H1 (cell line): ENCODE measurements at regions not wholly inside any gene's neighbourhood (a gene's known extent, or its start where the extent isn't known, plus 50 kb on each side); places are given as distances from the start of the nearest gene placed in this dataset.

Experiments
- CTCF ChIA-PET: fragments of 300-600 bp; sonication (Branson Sonifier 250); formaldehyde crosslinking; loops from one replicate; lab custom pipeline; 2021; ENCODE audit not compliant: partially characterized antibody; lab: Charles Lee
- POLR2A ChIA-PET: fragments of 300-600 bp; sonication (Branson Sonifier 250); formaldehyde crosslinking; loops from one replicate; lab custom pipeline; 2021; ENCODE audit warnings: inconsistent platforms; ENCODE audit not compliant: partially characterized antibody; lab: Charles Lee
- DNase-seq, 2 experiments: peaks; one replicate each; pipeline versions ENCODE4 v3.0.0 to v3.0.0-alpha.2; 2010 to 2022; ENCODE audit warnings: low spot score in 2 of 2, low read depth in 1 of 2, mixed read lengths in 1 of 2
- FAIRE-seq: peaks from 2 replicates; lab custom pipeline; 2011; peaks lifted over from hg19 to GRCh38; lab: Jason Lieb, UNC
- H2AFZ ChIP-seq: 2 replicates; pipeline ENCODE4 v1.8.1; 2012; ENCODE audit warnings: low read length, inconsistent platforms
- H2AK5ac ChIP-seq: 2 replicates; pipeline ENCODE4 v1.6.1; 2013; ENCODE audit warnings: low read depth, low read length
- H2BK120ac ChIP-seq: replicated peaks from 2 replicates; pipeline ENCODE3; 2013; ENCODE audit warnings: low read depth, low read length, inconsistent platforms
- H2BK12ac ChIP-seq: 2 replicates; pipeline ENCODE4 v1.6.1; 2013; ENCODE audit warnings: low read depth, low read length
- H2BK15ac ChIP-seq: 2 replicates; pipeline ENCODE4 v1.6.1; 2013; ENCODE audit warnings: low read length
- H2BK20ac ChIP-seq: 2 replicates; pipeline ENCODE4 v1.6.1; 2013; ENCODE audit warnings: low read length
- H2BK5ac ChIP-seq: 2 replicates; pipeline ENCODE4 v1.6.1; 2013; ENCODE audit warnings: low read depth, low read length
- H3K14ac ChIP-seq: 2 replicates; pipeline ENCODE4 v1.6.1; 2013; ENCODE audit warnings: inconsistent platforms; ENCODE audit not compliant: insufficient read length
- H3K18ac ChIP-seq: 2 replicates; pipeline ENCODE4 v1.6.1; 2013; ENCODE audit warnings: low read length; ENCODE audit errors: extremely low read depth
- H3K23ac ChIP-seq: 2 replicates; pipeline ENCODE4 v1.6.1; 2013; ENCODE audit warnings: inconsistent platforms; ENCODE audit not compliant: insufficient read length
- H3K23me2 ChIP-seq: 2 replicates; pipeline ENCODE4 v1.6.1; 2013; ENCODE audit warnings: low read depth, low read length
- H3K27ac ChIP-seq: 2 replicates; pipeline ENCODE4 v1.6.1; 2011; ENCODE audit warnings: low read depth, low read length, inconsistent platforms
- H3K27me3 ChIP-seq, 4 experiments: replicated peaks in 1 of 4; 1 replicate in 1 of 4; 2 replicates in 3 of 4; pipeline versions ENCODE4 v1.6.1 to v1.8.1; 2011 to 2013; ENCODE audit warnings: low read length in 3 of 4, mild to moderate bottlenecking in 3 of 4, inconsistent platforms in 2 of 4, mixed read lengths in 2 of 4, moderate library complexity in 1 of 4; ENCODE audit not compliant: control insufficient read depth in 3 of 4, insufficient read depth in 3 of 4; ENCODE audit errors: extremely low read depth in 1 of 4
- H3K36me3 ChIP-seq, 4 experiments: 2 replicates each; pipeline versions ENCODE4 v1.6.1 to v1.8.1; 2011 to 2013; ENCODE audit warnings: mild to moderate bottlenecking in 4 of 4, low read length in 3 of 4, moderate library complexity in 2 of 4, control low read depth in 1 of 4, inconsistent platforms in 1 of 4; ENCODE audit not compliant: insufficient read depth in 4 of 4, control insufficient read depth in 2 of 4
- H3K4ac ChIP-seq: replicated peaks from 2 replicates; pipeline ENCODE3; 2013; ENCODE audit warnings: low read length, low read depth, mixed read lengths, inconsistent platforms; ENCODE audit not compliant: insufficient read length
- H3K4me1 ChIP-seq, 4 experiments: replicated peaks in 1 of 4; 1 replicate in 1 of 4; 2 replicates in 3 of 4; pipeline versions ENCODE4 v1.6.1 to v1.8.1; 2011 to 2013; ENCODE audit warnings: low read length in 3 of 4, inconsistent platforms in 2 of 4, mixed read lengths in 1 of 4; ENCODE audit not compliant: insufficient read depth in 4 of 4, control insufficient read depth in 3 of 4
- H3K4me2 ChIP-seq, 2 experiments: 2 replicates each; pipeline versions ENCODE4 v1.6.1 to v1.8.1; 2011 to 2013; ENCODE audit warnings: low read depth in 2 of 2, low read length in 2 of 2, control low read depth in 1 of 2, inconsistent platforms in 1 of 2, mild to moderate bottlenecking in 1 of 2; ENCODE audit not compliant: insufficient read depth in 1 of 2
- H3K4me3 ChIP-seq, 4 experiments: fragments of 200-600, 300-600 bp in 1 of 4; sonication (generic), shearing (Covaris generic), sonication (Bioruptor Twin) in 1 of 4; 2 replicates each; pipeline versions ENCODE4 v1.5.1 to v1.8.1; 2011 to 2016; ENCODE audit warnings: low read length in 4 of 4, low read depth in 3 of 4, control low read depth in 2 of 4, inconsistent platforms in 2 of 4, mild to moderate bottlenecking in 2 of 4, mixed read lengths in 1 of 4, moderate library complexity in 1 of 4; ENCODE audit not compliant: insufficient read depth in 2 of 4; ENCODE audit errors: extremely low read depth in 1 of 4
- H3K56ac ChIP-seq: replicated peaks from 2 replicates; pipeline ENCODE3; 2013; ENCODE audit warnings: low read depth, mild to moderate bottlenecking, mixed read lengths, low read length, inconsistent platforms; ENCODE audit not compliant: insufficient read length
- H3K79me1 ChIP-seq: 2 replicates; pipeline ENCODE4 v1.6.1; 2013; ENCODE audit warnings: low read depth, low read length, control low read depth
- H3K79me2 ChIP-seq, 2 experiments: 2 replicates each; pipeline versions ENCODE4 v1.6.1 to v1.8.1; 2012 to 2013; ENCODE audit warnings: low read length in 2 of 2, mild to moderate bottlenecking in 2 of 2, inconsistent platforms in 1 of 2; ENCODE audit not compliant: insufficient read depth in 2 of 2, control insufficient read depth in 1 of 2
- H3K9ac ChIP-seq, 4 experiments: replicated peaks in 1 of 4; 1 replicate in 1 of 4; 2 replicates in 3 of 4; pipeline versions ENCODE4 v1.6.1 to v1.8.1; 2011 to 2013; ENCODE audit warnings: low read depth in 3 of 4, low read length in 3 of 4, control low read depth in 2 of 4, mild to moderate bottlenecking in 2 of 4, moderate library complexity in 2 of 4, inconsistent platforms in 1 of 4; ENCODE audit errors: extremely low read depth in 1 of 4
- H3K9me3 ChIP-seq, 2 experiments: 2 replicates each; pipeline versions ENCODE4 v1.6.1 to v1.8.1; 2012 to 2013; ENCODE audit warnings: mild to moderate bottlenecking in 2 of 2, moderate library complexity in 2 of 2, control low read depth in 1 of 2, inconsistent platforms in 1 of 2, low read depth in 1 of 2, low read length in 1 of 2, mixed read lengths in 1 of 2; ENCODE audit not compliant: insufficient read depth in 2 of 2
- H4K20me1 ChIP-seq, 2 experiments: replicated peaks in 1 of 2; 2 replicates each; pipeline versions ENCODE3 to v1.8.1; 2011 to 2013; ENCODE audit warnings: inconsistent platforms in 2 of 2, low read length in 2 of 2, mild to moderate bottlenecking in 1 of 2; ENCODE audit not compliant: insufficient read depth in 2 of 2, control insufficient read depth in 1 of 2
- H4K5ac ChIP-seq: 2 replicates; pipeline ENCODE4 v1.6.1; 2013; ENCODE audit warnings: low read length, low read depth, mixed read lengths, inconsistent platforms; ENCODE audit not compliant: insufficient read length
- H4K8ac ChIP-seq: 2 replicates; pipeline ENCODE4 v1.8.0; 2013; ENCODE audit warnings: mild to moderate bottlenecking, moderate library complexity, low read length, inconsistent platforms; ENCODE audit not compliant: insufficient read depth; ENCODE audit errors: extremely low read depth
- H4K91ac ChIP-seq: replicated peaks from 2 replicates; pipeline ENCODE3; 2013; ENCODE audit warnings: low read length, mixed read lengths, inconsistent platforms; ENCODE audit not compliant: insufficient read length
- CBX5 ChIP-seq: fragments of 300-800, 300-1000 bp; sonication (generic); IDR thresholded peaks from 2 replicates; pipeline ENCODE4 v1.7.1; 2016; ENCODE audit warnings: antibody characterized with exemption, low read length, low read depth
- CREB1 ChIP-seq: IDR thresholded peaks from 2 replicates; pipeline ENCODE4 v1.6.1; 2012; ENCODE audit warnings: inconsistent platforms
- E2F6 ChIP-seq: IDR thresholded peaks from 2 replicates; pipeline ENCODE4 v1.6.1; 2012; ENCODE audit warnings: inconsistent platforms
- FOSL1 ChIP-seq: IDR thresholded peaks from 2 replicates; pipeline ENCODE4 v1.6.1; 2011; ENCODE audit warnings: mild to moderate bottlenecking, low read depth, low read length, moderate library complexity; ENCODE audit not compliant: insufficient read depth
- GABPA ChIP-seq: IDR thresholded peaks from 2 replicates; pipeline ENCODE4 v1.6.1; 2011; ENCODE audit warnings: mild to moderate bottlenecking, low read length, moderate library complexity, borderline replicate concordance; ENCODE audit not compliant: insufficient read depth
- PHF8 ChIP-seq: fragments of 200-600 bp; sonication (generic); conservative IDR thresholded peaks from 2 replicates; pipeline ENCODE4 v1.7.1; 2012; ENCODE audit warnings: low read depth, mild to moderate bottlenecking, inconsistent platforms, low read length, moderate library complexity
- SIX5 ChIP-seq: IDR thresholded peaks from 2 replicates; pipeline ENCODE4 v1.6.1; 2011; ENCODE audit warnings: mild to moderate bottlenecking, low read depth, low read length
- SUZ12 ChIP-seq: fragments of 200-600 bp; sonication (generic); IDR thresholded peaks from 2 replicates; pipeline ENCODE4 v1.6.1; 2012; ENCODE audit warnings: mild to moderate bottlenecking, inconsistent platforms, low read length, moderate library complexity, mixed read lengths
- WGBS, 2 experiments: shearing (Covaris generic) in 1 of 2; methylation state at CpG; one replicate each; pipeline versions ENCODE4 v1.1.6 to v1.1.7; 2013 to 2015; ENCODE audit warnings: low lambda C conversion rate in 2 of 2, mixed read lengths in 2 of 2, inconsistent platforms in 1 of 2, low coverage in 1 of 2, missing lambda C conversion rate in 1 of 2; ENCODE audit not compliant: insufficient replicate concordance in 2 of 2, insufficient coverage in 1 of 2, insufficient read length in 1 of 2; ENCODE audit errors: extremely low coverage in 1 of 2, missing lambda C conversion rate in 1 of 2; 5-methylcytosine and 5-hydroxymethylcytosine counted together

- no peak for TF ChIP-seq CBX5
- no peak for TF ChIP-seq PHF8
- TF ChIP-seq FOSL1: no peak
- no peak for TF ChIP-seq GABPA
- TF ChIP-seq SUZ12: no peak
- TF ChIP-seq SIX5: no peak
- TF ChIP-seq E2F6: no peak
- TF ChIP-seq CREB1: no peak
- Histone ChIP-seq H2BK12ac (no peak overlapping the region), H2BK120ac (no peak overlapping the region), H3K27me3 (no peaks in the 10 kb centered on the region), H2AK5ac (no peak overlapping the region), H3K23ac (no peak overlapping the region), H3K36me3 (no peaks in the 10 kb centered on the region), H3K4me2 (no peak overlapping the region), H3K9ac (no peak overlapping the region), H3K18ac (no peak overlapping the region), H3K56ac (no peak overlapping the region), H4K20me1 (no peaks in the 10 kb centered on the region), H4K91ac (no peak overlapping the region), H3K4me1 (peaks cover 0 to 5% (median 2%) of the 10 kb centered on the region in 4 experiments; a peak in 4 of 7 replicates), H3K23me2 (no peaks in the 10 kb centered on the region), H3K79me1 (no peaks in the 10 kb centered on the region), H2BK20ac (no peak overlapping the region), H2AFZ (no peak overlapping the region), H3K4me3 (no peak overlapping the region), H3K27ac (no peak overlapping the region), H4K5ac (no peak overlapping the region), H3K4ac (no peak overlapping the region), H3K9me3 (no peaks in the 10 kb centered on the region), H3K14ac (no peak overlapping the region), H2BK15ac (no peak overlapping the region), H3K79me2 (no peaks in the 10 kb centered on the region), H2BK5ac (no peak overlapping the region), H4K8ac (no peak overlapping the region)
- ChIA-PET CTCF (interaction anchor here (0.6 kb wide), 1 partner anchor 8 kb away, joined by 3 read pairs; no protein-coding TSS in a partner anchor), POLR2A (no interaction called here)
- DNase-seq: no peak
- WGBS, 2 experiments: 84% methylated on average over 4 of the region's 4 CpGs; no CpG with 5 or more reads in 1 of the 2 experiments
- FAIRE-seq: no peak
Measured at GRCh38 chr4:159012381-159012780, 90.5 kb upstream of the RAPGEF2 start.
